ENCODE measurements at regions not wholly inside any gene's neighbourhood (a gene's known extent, or its start where the extent isn't known, plus 50 kb on each side); places are given as distances from the start of the nearest gene placed in this dataset.

DNA sequence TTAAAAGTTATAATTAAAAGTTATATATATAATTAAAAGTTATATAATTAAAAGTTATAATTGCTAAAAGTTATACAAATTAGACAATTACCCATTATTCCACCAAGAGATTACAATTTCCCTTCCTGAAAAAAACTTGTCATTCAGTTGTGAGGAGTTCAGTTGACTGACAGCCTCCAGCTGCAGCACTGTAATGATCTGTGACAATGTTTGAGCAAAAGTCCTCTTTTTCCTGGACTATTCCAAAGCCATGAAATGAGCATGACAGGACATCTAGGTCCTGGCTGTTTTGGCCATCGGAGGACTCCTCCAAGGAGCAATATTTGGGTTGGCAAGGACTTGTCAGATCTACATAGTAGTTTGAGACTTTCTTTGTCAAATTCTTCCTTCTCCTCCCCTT, 258.7 kb upstream of the EDNRB start:
- H3K4me1 ChIP-seq (ENCODE audit: insufficient read depth, low read length, poor library complexity, severe bottlenecking) = peaks cover 27% of the 10 kb centered on the region
- H3K4me3 ChIP-seq (ENCODE audit: low read length, poor library complexity, severe bottlenecking) = no peak overlapping the region
- H3K9ac ChIP-seq (ENCODE audit: low read depth, low read length, poor library complexity, severe bottlenecking) = no peak overlapping the region
- no peaks in the 10 kb centered on the region for H3F3A ChIP-seq (ENCODE audit: low read depth)
- no peaks in the 10 kb centered on the region for H3K79me2 ChIP-seq (ENCODE audit: insufficient read depth, low read length)
- H3K36me3 ChIP-seq (ENCODE audit: insufficient read depth, low read length) = no peaks in the 10 kb centered on the region
- peak overlapping the region; percentile 38; the same call in 1 of the 2 replicates for H2AFZ ChIP-seq (ENCODE audit: low read length)
- no peak for TF ChIP-seq EZH2phosphoT487 (IDR thresholded peaks at IDR 0.05; ENCODE audit: borderline replicate concordance)
- TF ChIP-seq, protein P1, sequence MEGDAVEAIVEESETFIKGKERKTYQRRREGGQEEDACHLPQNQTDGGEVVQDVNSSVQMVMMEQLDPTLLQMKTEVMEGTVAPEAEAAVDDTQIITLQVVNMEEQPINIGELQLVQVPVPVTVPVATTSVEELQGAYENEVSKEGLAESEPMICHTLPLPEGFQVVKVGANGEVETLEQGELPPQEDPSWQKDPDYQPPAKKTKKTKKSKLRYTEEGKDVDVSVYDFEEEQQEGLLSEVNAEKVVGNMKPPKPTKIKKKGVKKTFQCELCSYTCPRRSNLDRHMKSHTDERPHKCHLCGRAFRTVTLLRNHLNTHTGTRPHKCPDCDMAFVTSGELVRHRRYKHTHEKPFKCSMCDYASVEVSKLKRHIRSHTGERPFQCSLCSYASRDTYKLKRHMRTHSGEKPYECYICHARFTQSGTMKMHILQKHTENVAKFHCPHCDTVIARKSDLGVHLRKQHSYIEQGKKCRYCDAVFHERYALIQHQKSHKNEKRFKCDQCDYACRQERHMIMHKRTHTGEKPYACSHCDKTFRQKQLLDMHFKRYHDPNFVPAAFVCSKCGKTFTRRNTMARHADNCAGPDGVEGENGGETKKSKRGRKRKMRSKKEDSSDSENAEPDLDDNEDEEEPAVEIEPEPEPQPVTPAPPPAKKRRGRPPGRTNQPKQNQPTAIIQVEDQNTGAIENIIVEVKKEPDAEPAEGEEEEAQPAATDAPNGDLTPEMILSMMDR (conservative IDR thresholded peaks at IDR 0.05; ENCODE audit: low read length) = no peak
- H3K9me3 ChIP-seq (ENCODE audit: insufficient read depth, low read depth, low read length) = peaks cover 10% of the 10 kb centered on the region; the same call in 1 of the 2 replicates
- no peaks in the 10 kb centered on the region for H3K27me3 ChIP-seq (ENCODE audit: insufficient read depth, low read length, poor library complexity, severe bottlenecking)
- no peaks in the 10 kb centered on the region for H3K9me2 ChIP-seq (replicated peaks; ENCODE audit: low read depth, low read length)
- no peak overlapping the region for H3K4me2 ChIP-seq (ENCODE audit: low read depth, low read length, poor library complexity, severe bottlenecking)
- no peaks in the 10 kb centered on the region for H4K20me1 ChIP-seq (ENCODE audit: insufficient read depth, low read length, poor library complexity, severe bottlenecking)

DNA sequence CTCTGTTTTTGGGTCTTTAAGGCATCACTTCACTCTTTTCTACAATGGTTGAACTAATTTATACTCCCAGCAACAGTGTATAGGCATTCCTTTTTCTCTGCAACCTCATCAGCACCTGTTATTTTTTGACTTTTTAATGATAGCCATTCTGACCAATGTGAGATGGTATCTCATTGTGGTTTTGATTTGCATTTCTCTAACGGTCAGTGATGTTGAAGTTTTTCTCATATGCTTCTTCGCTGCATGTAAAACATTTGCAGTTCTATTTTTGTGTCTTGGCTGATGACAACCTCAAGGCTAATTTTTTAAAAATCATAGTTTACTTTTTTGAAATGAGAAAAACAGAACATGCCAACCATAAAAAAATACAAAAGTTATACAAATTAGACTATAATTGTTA, 258.2 kb upstream of the EDNRB start:
- Histone ChIP-seq H3K4me1 (ENCODE audit: insufficient read depth, low read length, poor library complexity, severe bottlenecking) (peaks cover 27% of the 10 kb centered on the region), H3K9me2 (replicated peaks; ENCODE audit: low read depth, low read length) (no peaks in the 10 kb centered on the region), H2AFZ (ENCODE audit: low read length) (no peak overlapping the region), H3K4me3 (ENCODE audit: low read length, poor library complexity, severe bottlenecking) (no peak overlapping the region), H4K20me1 (ENCODE audit: insufficient read depth, low read length, poor library complexity, severe bottlenecking) (no peaks in the 10 kb centered on the region), H3F3A (ENCODE audit: low read depth) (no peaks in the 10 kb centered on the region), H3K4me2 (ENCODE audit: low read depth, low read length, poor library complexity, severe bottlenecking) (no peak overlapping the region), H3K36me3 (ENCODE audit: insufficient read depth, low read length) (no peaks in the 10 kb centered on the region), H3K79me2 (ENCODE audit: insufficient read depth, low read length) (no peaks in the 10 kb centered on the region), H3K9me3 (ENCODE audit: insufficient read depth, low read depth, low read length) (peaks cover 10% of the 10 kb centered on the region; the same call in 1 of the 2 replicates), H3K27me3 (ENCODE audit: insufficient read depth, low read length, poor library complexity, severe bottlenecking) (no peaks in the 10 kb centered on the region), H3K9ac (ENCODE audit: low read depth, low read length, poor library complexity, severe bottlenecking) (no peak overlapping the region)
- TF ChIP-seq, protein P1 (conservative IDR thresholded peaks at IDR 0.05; ENCODE audit: low read length) = no peak
- TF ChIP-seq EZH2phosphoT487 (IDR thresholded peaks at IDR 0.05; ENCODE audit: borderline replicate concordance) = no peak

DNA sequence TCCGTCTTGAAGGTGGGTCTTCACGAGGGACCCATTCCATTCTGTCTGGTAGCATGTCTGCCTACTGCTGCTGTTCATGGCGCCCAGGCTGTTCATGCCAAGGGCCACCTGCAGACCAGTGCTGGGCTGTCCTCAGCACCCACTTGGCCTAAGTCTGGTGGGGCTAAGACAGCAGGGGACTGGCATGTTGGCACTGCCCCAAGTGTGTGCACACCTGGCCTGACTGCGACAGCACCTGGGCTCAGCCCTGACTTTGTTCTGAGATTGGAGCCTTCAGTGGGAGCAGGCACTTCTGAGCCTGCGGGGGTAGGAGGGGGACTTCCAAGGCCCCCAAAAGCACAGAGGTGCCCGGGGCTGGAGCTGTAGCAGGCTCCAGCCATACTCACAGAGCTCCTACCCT, 250.8 kb upstream of the EDNRB start:
- Histone ChIP-seq H3K9ac (ENCODE audit: low read depth, low read length, poor library complexity, severe bottlenecking) (no peak overlapping the region), H3K9me3 (ENCODE audit: insufficient read depth, low read depth, low read length) (peaks cover 24% of the 10 kb centered on the region), H3K36me3 (ENCODE audit: insufficient read depth, low read length) (no peaks in the 10 kb centered on the region), H3F3A (ENCODE audit: low read depth) (no peaks in the 10 kb centered on the region), H3K27me3 (ENCODE audit: insufficient read depth, low read length, poor library complexity, severe bottlenecking) (no peaks in the 10 kb centered on the region), H2AFZ (ENCODE audit: low read length) (no peak overlapping the region), H3K4me2 (ENCODE audit: low read depth, low read length, poor library complexity, severe bottlenecking) (no peak overlapping the region), H3K79me2 (ENCODE audit: insufficient read depth, low read length) (no peaks in the 10 kb centered on the region), H3K4me3 (ENCODE audit: low read length, poor library complexity, severe bottlenecking) (no peak overlapping the region), H3K4me1 (ENCODE audit: insufficient read depth, low read length, poor library complexity, severe bottlenecking) (peaks cover 8% of the 10 kb centered on the region), H4K20me1 (ENCODE audit: insufficient read depth, low read length, poor library complexity, severe bottlenecking) (no peaks in the 10 kb centered on the region), H3K9me2 (replicated peaks; ENCODE audit: low read depth, low read length) (no peaks in the 10 kb centered on the region)
- TF ChIP-seq, protein P1 (conservative IDR thresholded peaks at IDR 0.05; ENCODE audit: low read length) = no peak

Data from Loucy (cell line).